ENCODE measurements at regions not wholly inside any gene's neighbourhood (a gene's known extent, or its start where the extent isn't known, plus 50 kb on each side); places are given as distances from the start of the nearest gene placed in this dataset.
"Not testable (repeated sequence)": the region's sequence is repeated elsewhere in the genome, so short reads cannot be mapped to it uniquely, and the experiment has no call there.

- H3K27me3 ChIP-seq, result no peaks in the 10 kb centered on the region
- H3K9me3 ChIP-seq, result peaks cover 0 to 16% of the 10 kb centered on the region in 2 donors
- no peak for DNase-seq (ENCODE audit: low spot score in 2 of 2)
- H3K27ac ChIP-seq, result no peak overlapping the region
- H3K4me1 ChIP-seq, result no peaks in the 10 kb centered on the region
- intact Hi-C loops (cut with DNase I; ENCODE audit: low total_unique reads), result loop anchor here (5.0 kb wide), 1 partner anchor 348 kb away; no protein-coding TSS in a partner anchor
- H3K36me3 ChIP-seq, result no peaks in the 10 kb centered on the region
- no peak overlapping the region for H3K4me3 ChIP-seq
- TF ChIP-seq CTCF (IDR thresholded peaks at IDR 0.05), result no peak
- TF ChIP-seq POLR2A (IDR thresholded peaks at IDR 0.05), result no peak
- TF ChIP-seq POLR2AphosphoS5 (IDR thresholded peaks at IDR 0.05), result no peak
These were observed 59.2 kb upstream of the CSNK1A1L start for GRCh38 chr13:37164635-37165034.

- no peak overlapping the region for H3K27ac ChIP-seq
- H3K4me1 ChIP-seq, result no peaks in the 10 kb centered on the region
- H3K4me3 ChIP-seq, result no peak overlapping the region
- peaks cover 0 to 23% of the 10 kb centered on the region in 2 donors for H3K9me3 ChIP-seq
- TF ChIP-seq POLR2A (IDR thresholded peaks at IDR 0.05), result no peak
- no peak for TF ChIP-seq POLR2AphosphoS5 (IDR thresholded peaks at IDR 0.05)
- no peak for TF ChIP-seq CTCF (IDR thresholded peaks at IDR 0.05)
- intact Hi-C loops (cut with DNase I; ENCODE audit: low total_unique reads), result loop anchor here (5.0 kb wide), 1 partner anchor 349 kb away; no protein-coding TSS in a partner anchor
- no peaks in the 10 kb centered on the region for H3K36me3 ChIP-seq
- H3K27me3 ChIP-seq, result no peaks in the 10 kb centered on the region
- no peak for DNase-seq (ENCODE audit: low spot score in 2 of 2)
These were observed 58.3 kb upstream of the CSNK1A1L start for GRCh38 chr13:37163641-37164265.

GRCh38 chr13:37158481-37158880 lies 53.0 kb upstream of the CSNK1A1L start:
- intact Hi-C loops (cut with DNase I; ENCODE audit: low total_unique reads), result loop anchor here (10.0 kb wide), 1 partner anchor 1384 kb away; no protein-coding TSS in a partner anchor
- no peaks in the 10 kb centered on the region for H3K36me3 ChIP-seq
- no peaks in the 10 kb centered on the region for H3K4me1 ChIP-seq
- TF ChIP-seq POLR2AphosphoS5 (IDR thresholded peaks at IDR 0.05) (no peak), CTCF (IDR thresholded peaks at IDR 0.05) (no peak), POLR2A (IDR thresholded peaks at IDR 0.05) (no peak)
- H3K4me3 ChIP-seq, result no peak overlapping the region
- H3K9me3 ChIP-seq, result peaks cover 0 to 24% of the 10 kb centered on the region in 2 donors
- DNase-seq (ENCODE audit: low spot score in 2 of 2), result no peak
- no peak overlapping the region for H3K27ac ChIP-seq
- no peaks in the 10 kb centered on the region for H3K27me3 ChIP-seq

GRCh38 chr13:37155613-37156097 lies 50.2 kb upstream of the CSNK1A1L start:
- not testable (repeated sequence) for H3K27me3 ChIP-seq; H3K4me3 ChIP-seq; H3K36me3 ChIP-seq; H3K4me1 ChIP-seq; DNase-seq (ENCODE audit: low spot score in 2 of 2); H3K27ac ChIP-seq
- intact Hi-C loops (cut with DNase I; ENCODE audit: low total_unique reads), result loop anchor here (10.0 kb wide), 1 partner anchor 1381 kb away; no protein-coding TSS in a partner anchor
- peaks cover 0 to 18% of the 10 kb centered on the region in 2 donors for H3K9me3 ChIP-seq
